Neural cell (in vitro differentiated cells): ENCODE measurements at regions not wholly inside any gene's neighbourhood (a gene's known extent, or its start where the extent isn't known, plus 50 kb on each side); places are given as distances from the start of the nearest gene placed in this dataset.

Source experiments
- H2AFZ ChIP-seq: fragments of 200-600, 300-800 bp; sonication (generic), shearing (Covaris generic); 2 replicates; pipeline ENCODE4 v1.6.0; 2014; ENCODE audit warnings: low read depth, mild to moderate bottlenecking, antibody characterized with exemption, low read length, moderate library complexity
- H3F3A ChIP-seq: fragments of 200-600 bp; shearing (Covaris generic); 2 replicates; pipeline ENCODE4 v1.6.1; 2016; ENCODE audit warnings: mild to moderate bottlenecking, moderate library complexity, mixed read lengths, antibody characterized with exemption, low read length; ENCODE audit not compliant: insufficient read depth, poor library complexity, severe bottlenecking
- H3K27ac ChIP-seq: fragments of 200-600, 300-800 bp; sonication (generic), shearing (Covaris generic); 2 replicates; pipeline ENCODE4 v1.5.1; 2014; ENCODE audit warnings: mild to moderate bottlenecking, low read length, moderate library complexity
- H3K27me3 ChIP-seq: fragments of 300-800, 200-600 bp; sonication (generic), shearing (Covaris generic); 2 replicates; pipeline ENCODE4 v1.6.0; 2014; ENCODE audit warnings: mild to moderate bottlenecking, low read depth, low read length, moderate library complexity; ENCODE audit not compliant: insufficient read depth
- H3K36me3 ChIP-seq: fragments of 300-800, 200-600 bp; sonication (generic), shearing (Covaris generic); 2 replicates; pipeline ENCODE4 v1.5.1; 2014; ENCODE audit warnings: mild to moderate bottlenecking, antibody characterized with exemption, low read length, moderate library complexity; ENCODE audit not compliant: insufficient read depth
- H3K4me2 ChIP-seq: fragments of 300-800, 200-600 bp; sonication (generic), shearing (Covaris generic); 2 replicates; pipeline ENCODE4 v1.6.0; 2014; ENCODE audit warnings: mild to moderate bottlenecking, low read length
- H3K4me3 ChIP-seq: fragments of 300-800, 200-600 bp; sonication (generic), shearing (Covaris generic); 2 replicates; pipeline ENCODE4 v1.5.1; 2014; ENCODE audit warnings: mild to moderate bottlenecking, low read length, moderate library complexity
- H3K79me2 ChIP-seq: fragments of 200-600 bp; shearing (Covaris generic); replicated peaks from 2 replicates; pipeline ENCODE4 v1.6.0; 2014; ENCODE audit warnings: mild to moderate bottlenecking, low read length, moderate library complexity; ENCODE audit not compliant: insufficient read depth
- H3K9ac ChIP-seq: fragments of 300-800, 200-600 bp; sonication (generic), shearing (Covaris generic); 2 replicates; pipeline ENCODE4 v1.6.1; 2016; ENCODE audit warnings: mild to moderate bottlenecking, low read length, mixed read lengths
- H3K9me2 ChIP-seq: fragments of 200-600 bp; shearing (Covaris generic); 2 replicates; pipeline ENCODE4 v1.6.1; 2016; ENCODE audit warnings: mild to moderate bottlenecking, low read length, mixed read lengths; ENCODE audit not compliant: insufficient read depth
- H3K9me3 ChIP-seq: fragments of 200-600, 300-800 bp; sonication (generic), shearing (Covaris generic); 2 replicates; pipeline ENCODE4 v1.6.1; 2016; ENCODE audit warnings: mild to moderate bottlenecking, mixed run types, low read length, moderate library complexity, mixed read lengths
- H4K20me1 ChIP-seq: fragments of 200-600 bp; shearing (Covaris generic); 2 replicates; pipeline ENCODE4 v1.6.1; 2016; ENCODE audit warnings: mild to moderate bottlenecking, mixed run types; ENCODE audit not compliant: insufficient read depth
- CTCF ChIP-seq: fragments of 450-650 bp; IDR thresholded peaks from 2 replicates; pipeline ENCODE4 v1.5.1; 2014; ENCODE audit warnings: antibody characterized with exemption, mild to moderate bottlenecking, moderate library complexity; ENCODE audit not compliant: poor library complexity, severe bottlenecking
- EP300 ChIP-seq: fragments of 450-650 bp; conservative IDR thresholded peaks from 2 replicates; pipeline ENCODE4 v1.6.1; 2014; ENCODE audit warnings: antibody characterized with exemption, mild to moderate bottlenecking, moderate library complexity; ENCODE audit not compliant: poor library complexity, severe bottlenecking
- EZH2 ChIP-seq: fragments of 200-600, 300-800 bp; shearing (Covaris generic), sonication (generic); IDR thresholded peaks from 2 replicates; pipeline ENCODE4 v1.6.1; 2014; ENCODE audit warnings: antibody characterized with exemption, low read length, borderline replicate concordance, mild to moderate bottlenecking; ENCODE audit not compliant: insufficient read depth, poor library complexity, severe bottlenecking
- MXI1 ChIP-seq: fragments of 450-650 bp; conservative IDR thresholded peaks from 2 replicates; pipeline ENCODE4 v1.6.1; 2014; ENCODE audit warnings: antibody characterized with exemption, mild to moderate bottlenecking; ENCODE audit not compliant: poor library complexity, severe bottlenecking
- POLR2AphosphoS5 ChIP-seq: IDR thresholded peaks from 2 replicates; pipeline ENCODE4 v1.6.1; 2012
- RAD21 ChIP-seq: fragments of 450-650 bp; conservative IDR thresholded peaks from 2 replicates; pipeline ENCODE4 v1.6.1; 2014; ENCODE audit warnings: antibody characterized with exemption, mild to moderate bottlenecking, moderate library complexity
- SMC3 ChIP-seq: fragments of 450-650 bp; conservative IDR thresholded peaks from 2 replicates; pipeline ENCODE4 v1.6.1; 2014; ENCODE audit warnings: antibody characterized with exemption, mild to moderate bottlenecking, moderate library complexity; ENCODE audit not compliant: poor library complexity
- TAF1 ChIP-seq: IDR thresholded peaks from 2 replicates; pipeline ENCODE4 v1.6.1; 2012; ENCODE audit warnings: low read depth
- TF ChIP-seq, protein P1 (sequence below): IDR thresholded peaks from 2 replicates; pipeline ENCODE4 v1.6.1; 2012; ENCODE audit warnings: borderline replicate concordance

- Histone ChIP-seq H4K20me1 (no peaks in the 10 kb centered on the region), H3K36me3 (no peaks in the 10 kb centered on the region), H3F3A (no peaks in the 10 kb centered on the region), H3K9ac (no peak overlapping the region), H3K27ac (no peak overlapping the region), H3K9me3 (no peaks in the 10 kb centered on the region), H3K9me2 (no peaks in the 10 kb centered on the region), H3K4me3 (no peak overlapping the region), H3K79me2 (no peaks in the 10 kb centered on the region), H2AFZ (no peak overlapping the region), H3K4me2 (no peak overlapping the region), H3K27me3 (no peaks in the 10 kb centered on the region)
- TF ChIP-seq, protein P1, sequence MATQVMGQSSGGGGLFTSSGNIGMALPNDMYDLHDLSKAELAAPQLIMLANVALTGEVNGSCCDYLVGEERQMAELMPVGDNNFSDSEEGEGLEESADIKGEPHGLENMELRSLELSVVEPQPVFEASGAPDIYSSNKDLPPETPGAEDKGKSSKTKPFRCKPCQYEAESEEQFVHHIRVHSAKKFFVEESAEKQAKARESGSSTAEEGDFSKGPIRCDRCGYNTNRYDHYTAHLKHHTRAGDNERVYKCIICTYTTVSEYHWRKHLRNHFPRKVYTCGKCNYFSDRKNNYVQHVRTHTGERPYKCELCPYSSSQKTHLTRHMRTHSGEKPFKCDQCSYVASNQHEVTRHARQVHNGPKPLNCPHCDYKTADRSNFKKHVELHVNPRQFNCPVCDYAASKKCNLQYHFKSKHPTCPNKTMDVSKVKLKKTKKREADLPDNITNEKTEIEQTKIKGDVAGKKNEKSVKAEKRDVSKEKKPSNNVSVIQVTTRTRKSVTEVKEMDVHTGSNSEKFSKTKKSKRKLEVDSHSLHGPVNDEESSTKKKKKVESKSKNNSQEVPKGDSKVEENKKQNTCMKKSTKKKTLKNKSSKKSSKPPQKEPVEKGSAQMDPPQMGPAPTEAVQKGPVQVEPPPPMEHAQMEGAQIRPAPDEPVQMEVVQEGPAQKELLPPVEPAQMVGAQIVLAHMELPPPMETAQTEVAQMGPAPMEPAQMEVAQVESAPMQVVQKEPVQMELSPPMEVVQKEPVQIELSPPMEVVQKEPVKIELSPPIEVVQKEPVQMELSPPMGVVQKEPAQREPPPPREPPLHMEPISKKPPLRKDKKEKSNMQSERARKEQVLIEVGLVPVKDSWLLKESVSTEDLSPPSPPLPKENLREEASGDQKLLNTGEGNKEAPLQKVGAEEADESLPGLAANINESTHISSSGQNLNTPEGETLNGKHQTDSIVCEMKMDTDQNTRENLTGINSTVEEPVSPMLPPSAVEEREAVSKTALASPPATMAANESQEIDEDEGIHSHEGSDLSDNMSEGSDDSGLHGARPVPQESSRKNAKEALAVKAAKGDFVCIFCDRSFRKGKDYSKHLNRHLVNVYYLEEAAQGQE = no peak
- TF ChIP-seq TAF1 = no peak
- no peak for TF ChIP-seq EP300
- TF ChIP-seq RAD21 = no peak
- TF ChIP-seq SMC3 = no peak
- TF ChIP-seq MXI1 = no peak
- no peak for TF ChIP-seq EZH2
- TF ChIP-seq CTCF = no peak
- TF ChIP-seq POLR2AphosphoS5 = no peak
Observed at GRCh38 chr5:105878402-105878801, 1792.3 kb downstream of the EFNA5 start.

GRCh38 chr5:105877592-105877991 lies 1793.1 kb downstream of the EFNA5 start:
- H3K79me2 ChIP-seq = no peaks in the 10 kb centered on the region
- TF ChIP-seq CTCF = no peak
- TF ChIP-seq POLR2AphosphoS5 = no peak
- TF ChIP-seq, protein P1 = no peak
- TF ChIP-seq RAD21 = no peak
- TF ChIP-seq MXI1 = no peak
- TF ChIP-seq EP300 = no peak
- TF ChIP-seq SMC3 = no peak
- TF ChIP-seq EZH2 = no peak
- TF ChIP-seq TAF1 = no peak
- no peak overlapping the region for H3K9ac ChIP-seq
- no peak overlapping the region for H3K4me2 ChIP-seq
- H2AFZ ChIP-seq = no peak overlapping the region
- H3K9me3 ChIP-seq = no peaks in the 10 kb centered on the region
- H3K9me2 ChIP-seq = no peaks in the 10 kb centered on the region
- H4K20me1 ChIP-seq = no peaks in the 10 kb centered on the region
- no peaks in the 10 kb centered on the region for H3F3A ChIP-seq
- H3K4me3 ChIP-seq = no peak overlapping the region
- H3K27ac ChIP-seq = no peak overlapping the region
- no peaks in the 10 kb centered on the region for H3K27me3 ChIP-seq
- H3K36me3 ChIP-seq = no peaks in the 10 kb centered on the region
